Fibroblast of mammary gland (primary cell): ENCODE measurements at regions not wholly inside any gene's neighbourhood (a gene's known extent, or its start where the extent isn't known, plus 50 kb on each side); places are given as distances from the start of the nearest gene placed in this dataset.
"Not testable (repeated sequence)": the region's sequence is repeated elsewhere in the genome, so short reads cannot be mapped to it uniquely, and the experiment has no call there.

ENCODE experiments used
- DNase-seq: peaks from one replicate; pipeline ENCODE4 v3.0.0-alpha.2; 2010; ENCODE audit warnings: low read depth
- H3K4me3 ChIP-seq: 2 replicates; pipeline ENCODE4 v1.5.1; 2011; ENCODE audit warnings: low read depth, mild to moderate bottlenecking, low read length, moderate library complexity; ENCODE audit not compliant: control insufficient read depth
- CTCF ChIP-seq: conservative IDR thresholded peaks from 2 replicates; pipeline ENCODE4 v1.5.1; 2011; ENCODE audit warnings: low read depth, low read length, inconsistent platforms; ENCODE audit not compliant: control insufficient read depth, insufficient read depth

- TF ChIP-seq CTCF = peak; percentile 61
- DNase-seq = peak; percentile 64
- H3K4me3 ChIP-seq = no peak overlapping the region
Measured at GRCh38 chr3:155995525-155996370, 124.6 kb upstream of the KCNAB1 start.

GRCh38 chr3:155996882-155997281 is 123.5 kb upstream of the KCNAB1 start:
- no peak for TF ChIP-seq CTCF
- DNase-seq = no peak
- H3K4me3 ChIP-seq = no peak overlapping the region

DNA sequence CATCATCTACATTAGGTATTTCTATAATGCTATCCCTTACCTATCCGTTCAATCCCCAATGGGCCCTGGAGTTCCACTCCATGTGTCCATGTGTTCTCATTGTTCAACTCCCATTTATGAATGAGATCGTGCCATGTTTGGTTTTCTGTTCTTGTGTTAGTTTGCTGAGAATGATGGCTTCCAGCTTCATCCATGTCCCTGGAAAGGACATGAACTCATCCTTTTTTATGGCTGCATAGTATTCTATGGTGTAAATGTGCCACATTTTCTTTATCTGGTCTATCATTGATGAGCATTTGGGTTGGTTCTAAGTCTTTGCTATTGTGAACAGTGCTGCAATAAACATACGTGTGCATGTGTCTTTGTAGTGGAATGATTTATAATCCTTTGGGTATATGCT is 122.2 kb upstream of the KCNAB1 start:
- not testable (repeated sequence) for H3K4me3 ChIP-seq, DNase-seq

DNA sequence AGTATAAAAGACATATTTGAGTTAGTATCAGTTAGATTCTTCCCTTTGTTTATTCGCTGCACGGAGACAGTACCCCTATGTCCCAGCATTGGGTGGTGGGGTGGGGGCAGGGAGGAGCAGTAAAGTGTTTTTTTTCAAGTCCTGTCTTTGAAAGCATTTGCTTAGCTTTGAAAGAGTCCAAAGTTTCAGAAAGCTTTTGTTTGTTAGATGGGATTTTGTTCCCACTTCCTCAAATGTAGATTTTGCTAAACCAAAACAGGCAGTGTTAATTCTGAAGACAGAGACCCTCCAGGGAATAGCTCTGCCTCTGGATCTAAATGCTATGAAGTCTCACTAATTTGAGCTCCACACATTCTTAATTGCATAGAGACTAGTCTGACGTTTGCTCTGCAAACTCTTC is 114.6 kb upstream of the KCNAB1 start:
- no peak overlapping the region for H3K4me3 ChIP-seq
- no peak for TF ChIP-seq CTCF
- no peak for DNase-seq

DNA sequence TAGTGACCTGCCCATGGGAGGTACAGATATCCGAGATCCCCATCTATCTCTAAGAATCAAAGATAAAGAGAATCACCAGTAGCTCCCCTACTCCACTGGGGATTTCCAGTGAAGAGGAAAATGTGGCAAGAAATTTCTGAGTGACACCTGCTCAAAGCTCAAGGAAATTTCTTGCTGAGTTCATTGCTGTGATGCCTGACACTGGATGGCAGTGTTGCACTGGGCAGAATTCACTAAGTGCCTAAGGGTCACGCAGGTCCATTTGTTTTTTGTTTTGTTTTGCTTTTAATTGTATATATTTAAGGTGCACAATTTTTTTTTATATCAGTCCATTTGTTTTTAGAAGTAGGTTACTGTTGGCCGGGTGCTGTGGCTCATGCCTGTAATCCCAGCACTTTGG is 109.5 kb upstream of the KCNAB1 start:
- TF ChIP-seq CTCF = peak; percentile 32
- DNase-seq = peak; percentile 8
- H3K4me3 ChIP-seq = no peak overlapping the region

DNA sequence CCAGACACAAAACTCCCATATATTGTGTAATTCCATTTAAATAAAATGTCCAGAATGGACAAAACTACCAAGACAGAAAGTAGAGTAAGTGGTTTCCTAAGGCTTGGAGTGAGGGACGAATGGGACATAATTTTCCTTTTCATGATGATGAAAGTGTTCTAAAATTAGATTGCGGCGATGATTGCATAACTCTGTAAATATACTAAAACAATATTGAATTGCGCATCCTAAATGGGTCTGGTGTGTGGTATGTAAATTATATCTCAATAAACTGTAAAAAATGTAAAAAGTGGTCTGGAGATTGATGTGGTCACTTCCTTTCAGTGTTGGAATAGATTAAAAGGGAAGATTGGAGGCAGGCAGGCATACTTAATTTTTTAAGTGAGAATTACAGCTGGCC is 105.9 kb upstream of the KCNAB1 start:
- H3K4me3 ChIP-seq = no peak overlapping the region
- no peak for TF ChIP-seq CTCF
- DNase-seq = no peak

GRCh38 chr3:156016902-156017301 is 103.5 kb upstream of the KCNAB1 start:
- no peak for DNase-seq
- no peak overlapping the region for H3K4me3 ChIP-seq
- no peak for TF ChIP-seq CTCF
